GM12874 (cell line): ENCODE measurements at regions not wholly inside any gene's neighbourhood (a gene's known extent, or its start where the extent isn't known, plus 50 kb on each side); places are given as distances from the start of the nearest gene placed in this dataset.

Source experiments
- TF ChIP-seq, protein P1 (sequence below): IDR thresholded peaks from 2 replicates; pipeline ENCODE4 v1.5.1; 2011; ENCODE audit warnings: low read depth, mild to moderate bottlenecking, control low read depth, low read length, moderate library complexity; ENCODE audit not compliant: insufficient read depth

- TF ChIP-seq, protein P1, sequence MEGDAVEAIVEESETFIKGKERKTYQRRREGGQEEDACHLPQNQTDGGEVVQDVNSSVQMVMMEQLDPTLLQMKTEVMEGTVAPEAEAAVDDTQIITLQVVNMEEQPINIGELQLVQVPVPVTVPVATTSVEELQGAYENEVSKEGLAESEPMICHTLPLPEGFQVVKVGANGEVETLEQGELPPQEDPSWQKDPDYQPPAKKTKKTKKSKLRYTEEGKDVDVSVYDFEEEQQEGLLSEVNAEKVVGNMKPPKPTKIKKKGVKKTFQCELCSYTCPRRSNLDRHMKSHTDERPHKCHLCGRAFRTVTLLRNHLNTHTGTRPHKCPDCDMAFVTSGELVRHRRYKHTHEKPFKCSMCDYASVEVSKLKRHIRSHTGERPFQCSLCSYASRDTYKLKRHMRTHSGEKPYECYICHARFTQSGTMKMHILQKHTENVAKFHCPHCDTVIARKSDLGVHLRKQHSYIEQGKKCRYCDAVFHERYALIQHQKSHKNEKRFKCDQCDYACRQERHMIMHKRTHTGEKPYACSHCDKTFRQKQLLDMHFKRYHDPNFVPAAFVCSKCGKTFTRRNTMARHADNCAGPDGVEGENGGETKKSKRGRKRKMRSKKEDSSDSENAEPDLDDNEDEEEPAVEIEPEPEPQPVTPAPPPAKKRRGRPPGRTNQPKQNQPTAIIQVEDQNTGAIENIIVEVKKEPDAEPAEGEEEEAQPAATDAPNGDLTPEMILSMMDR, result no peak
Measured at GRCh38 chr6:54680531-54680930, 166.0 kb upstream of the FAM83B start.

DNA sequence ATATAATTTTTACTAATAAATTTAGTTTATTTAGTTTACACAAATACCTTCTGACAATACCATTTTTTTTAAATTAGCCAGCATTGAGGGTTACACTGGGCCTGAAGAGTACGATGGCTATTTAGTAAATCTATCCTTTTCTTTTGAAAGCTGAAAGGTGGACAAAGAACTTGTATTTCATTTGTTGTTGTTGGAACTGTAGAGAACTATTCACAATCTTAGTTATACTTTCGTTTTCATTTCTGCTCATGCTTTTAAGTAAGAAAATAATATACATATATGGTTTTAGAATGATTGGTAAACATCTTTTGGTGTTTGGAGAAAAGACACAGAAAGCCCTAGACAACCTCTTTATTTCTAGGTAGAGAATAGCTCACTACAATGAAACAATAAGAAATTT lies 165.3 kb upstream of the FAM83B start:
- TF ChIP-seq, protein P1, result no peak

- TF ChIP-seq, protein P1, result no peak
Measured at GRCh38 chr6:54681987-54682386, 164.6 kb upstream of the FAM83B start.

DNA sequence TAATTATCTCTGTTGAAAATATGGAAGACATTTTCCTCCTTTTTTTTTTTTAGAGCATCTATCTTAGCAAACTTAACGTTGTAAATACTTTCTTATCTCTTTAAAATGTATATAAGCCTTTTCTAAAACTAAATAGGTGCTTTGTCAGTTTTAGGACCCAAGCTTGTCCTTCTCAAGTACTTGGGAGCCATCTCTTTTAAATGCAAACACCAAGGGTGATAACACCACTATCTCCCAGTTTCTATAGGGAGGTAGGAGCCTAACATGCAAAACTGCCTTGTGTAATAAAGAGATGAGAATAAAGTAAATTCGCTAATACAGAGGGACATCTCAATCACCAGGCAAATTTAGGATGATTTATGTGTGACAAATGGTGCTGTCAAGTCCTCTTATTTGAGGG lies 157.0 kb upstream of the FAM83B start:
- TF ChIP-seq, protein P1, result no peak

GRCh38 chr6:54690596-54690995 lies 156.0 kb upstream of the FAM83B start:
- TF ChIP-seq, protein P1, result no peak

GRCh38 chr6:54694928-54695532 lies 151.5 kb upstream of the FAM83B start:
- TF ChIP-seq, protein P1, result no peak

DNA sequence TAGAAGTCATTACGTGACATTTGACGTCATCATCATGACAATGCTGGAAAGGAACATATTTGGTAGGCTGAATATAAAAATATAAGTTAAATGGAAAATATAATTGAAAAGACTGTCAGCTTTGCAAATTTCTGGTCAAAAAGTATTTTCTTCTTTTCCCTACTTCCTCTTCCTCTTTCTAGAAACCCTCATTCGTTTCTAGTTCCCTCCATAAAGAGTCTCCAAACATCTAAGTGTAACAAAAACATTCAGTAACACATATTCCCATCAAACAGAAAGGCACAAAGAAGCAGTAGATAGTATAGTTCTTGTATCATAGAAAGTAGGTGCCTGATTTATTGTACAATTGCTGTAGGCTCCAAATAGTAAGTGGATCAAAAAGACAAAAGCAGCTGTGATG lies 150.8 kb upstream of the FAM83B start:
- TF ChIP-seq, protein P1, result no peak
